HCT116 (cell line): ENCODE measurements at regions not wholly inside any gene's neighbourhood (a gene's known extent, or its start where the extent isn't known, plus 50 kb on each side); places are given as distances from the start of the nearest gene placed in this dataset.

ENCODE experiments used
- ATAC-seq: fragments of 200-7000 bp; cut with Tn5 transposase; 2 replicates; pipeline ENCODE4 v1.9.1; 2020; ENCODE audit warnings: mild to moderate bottlenecking, moderate library complexity
- BruUV-seq: library from RNA; stranded (reverse); fragments of 400-500 nt; replicated peaks from 2 replicates; lab custom pipeline; 2021; lab: Mats Ljungman, UMichigan
- CTCF ChIA-PET: fragments of 300-600 bp; sonication (Branson Sonifier 250); formaldehyde crosslinking; loops from one replicate; lab custom pipeline; 2021; ENCODE audit warnings: antibody characterized with exemption; lab: Charles Lee
- POLR2A ChIA-PET: fragments of 300-600, 350-600 bp; sonication (Branson Sonifier 250); formaldehyde crosslinking; loops from one replicate; lab custom pipeline; 2021; ENCODE audit warnings: antibody characterized with exemption; lab: Charles Lee
- RAD21 ChIA-PET, 2 experiments: fragments of 300-600 bp; sonication (Branson Sonifier 250); formaldehyde crosslinking; loops; one replicate each; lab custom pipeline; 2023; ENCODE audit warnings: low total read pairs in 2 of 2; ENCODE audit not compliant: uncharacterized antibody in 2 of 2, unreplicated experiment in 2 of 2, low non-redundant PET in 1 of 2; lab: Charles Lee
- DNase-seq: peaks from one replicate; pipeline ENCODE4 v3.0.0-alpha.2; 2010; ENCODE audit warnings: low read depth, low spot score
- H2AFZ ChIP-seq: fragments of 200-600 bp; shearing (Covaris generic), sonication (generic); 2 replicates; pipeline ENCODE4 v1.6.1; 2017; ENCODE audit warnings: low read depth, mixed run types, mixed read lengths, antibody characterized with exemption, low read length; ENCODE audit not compliant: poor library complexity, severe bottlenecking
- H3K27ac ChIP-seq: 2 replicates; pipeline ENCODE4 v1.5.1; 2012; ENCODE audit warnings: low read depth, low read length
- H3K27me3 ChIP-seq: fragments of 200-600 bp; sonication (generic); 2 replicates; pipeline ENCODE4 v1.6.1; 2016; ENCODE audit warnings: mixed run types, low read length, mixed read lengths; ENCODE audit not compliant: insufficient read depth
- H3K36me3 ChIP-seq, 2 experiments: fragments of 200-500 bp in 1 of 2; fragments of 200-600 bp in 1 of 2; sonication (Bioruptor generic) in 1 of 2; sonication (generic) in 1 of 2; 2 replicates each; pipeline versions ENCODE4 v1.5.1 to v1.6.1; 2014 to 2016; ENCODE audit warnings: low read length in 2 of 2, inconsistent platforms in 1 of 2, mixed read lengths in 1 of 2, mixed run types in 1 of 2; ENCODE audit not compliant: insufficient read depth in 2 of 2, control insufficient read depth in 1 of 2
- H3K4me1 ChIP-seq, 2 experiments: fragments of 200-600 bp in 1 of 2; sonication (generic) in 1 of 2; 2 replicates each; pipeline versions ENCODE4 v1.5.1 to v1.6.1; 2012 to 2017; ENCODE audit warnings: low read length in 2 of 2, inconsistent platforms in 1 of 2, mild to moderate bottlenecking in 1 of 2, mixed read lengths in 1 of 2, mixed run types in 1 of 2, moderate library complexity in 1 of 2; ENCODE audit not compliant: insufficient read depth in 2 of 2, control insufficient read depth in 1 of 2
- H3K4me2 ChIP-seq: fragments of 200-600 bp; sonication (generic); 2 replicates; pipeline ENCODE4 v1.6.1; 2017; ENCODE audit warnings: mixed run types, low read length, mixed read lengths
- H3K4me3 ChIP-seq, 2 experiments: fragments of 200-600 bp in 1 of 2; sonication (generic) in 1 of 2; replicated peaks in 1 of 2; 2 replicates each; pipeline ENCODE4 v1.5.1; 2011 to 2016; ENCODE audit warnings: low read length in 2 of 2, control low read depth in 1 of 2, low read depth in 1 of 2, mild to moderate bottlenecking in 1 of 2, mixed read lengths in 1 of 2, mixed run types in 1 of 2
- H3K79me2 ChIP-seq: fragments of 200-600 bp; sonication (generic); 2 replicates; pipeline ENCODE4 v1.6.1; 2017; ENCODE audit warnings: mild to moderate bottlenecking, mixed run types, low read length, moderate library complexity, mixed read lengths; ENCODE audit not compliant: insufficient read depth
- H3K9ac ChIP-seq: fragments of 200-600 bp; sonication (generic); 2 replicates; pipeline ENCODE4 v1.6.1; 2016; ENCODE audit warnings: low read length, mixed read lengths
- H3K9me2 ChIP-seq: fragments of 200-600 bp; sonication (generic), shearing (Covaris generic); 2 replicates; pipeline ENCODE4 v1.6.1; 2017; ENCODE audit warnings: mixed run types, mild to moderate bottlenecking, moderate library complexity; ENCODE audit not compliant: insufficient read depth
- H3K9me3 ChIP-seq, 2 experiments: fragments of 200-500 bp in 1 of 2; fragments of 200-600 bp in 1 of 2; sonication (Bioruptor generic) in 1 of 2; sonication (generic) in 1 of 2; 2 replicates each; pipeline ENCODE4 v1.6.1; 2014 to 2017; ENCODE audit warnings: low read length in 2 of 2, mixed read lengths in 2 of 2, inconsistent platforms in 1 of 2, low read depth in 1 of 2, mild to moderate bottlenecking in 1 of 2, mixed run types in 1 of 2, moderate library complexity in 1 of 2; ENCODE audit not compliant: control insufficient read depth in 1 of 2, insufficient read depth in 1 of 2
- H4K20me1 ChIP-seq: fragments of 200-600 bp; sonication (generic), shearing (Covaris generic); 2 replicates; pipeline ENCODE4 v1.6.1; 2017; ENCODE audit warnings: mixed run types, mild to moderate bottlenecking, moderate library complexity; ENCODE audit not compliant: insufficient read depth
- CEBPB ChIP-seq: IDR thresholded peaks from 2 replicates; pipeline ENCODE4 v1.6.1; 2012; ENCODE audit warnings: low read depth
- ELF1 ChIP-seq: IDR thresholded peaks from 2 replicates; pipeline ENCODE4 v1.6.1; 2012; ENCODE audit warnings: low read depth, borderline replicate concordance
- EZH2phosphoT487 ChIP-seq: fragments of 200-600 bp; IDR thresholded peaks from 2 replicates; pipeline ENCODE4 v1.6.1; 2018; ENCODE audit warnings: antibody characterized with exemption, borderline replicate concordance
- FOSL1 ChIP-seq: IDR thresholded peaks from 2 replicates; pipeline ENCODE4 v1.6.1; 2012; ENCODE audit warnings: low read depth
- JUND ChIP-seq: IDR thresholded peaks from 2 replicates; pipeline ENCODE4 v1.6.1; 2012
- POLR2A ChIP-seq: IDR thresholded peaks from 2 replicates; pipeline ENCODE4 v1.7.0; 2011; ENCODE audit warnings: borderline replicate concordance; ENCODE audit not compliant: insufficient read depth, insufficient read length; ENCODE audit errors: extremely low read depth
- POLR2AphosphoS5 ChIP-seq: IDR thresholded peaks from 2 replicates; pipeline ENCODE4 v1.6.1; 2011; ENCODE audit warnings: mild to moderate bottlenecking, low read depth, low read length, moderate library complexity
- SP1 ChIP-seq: IDR thresholded peaks from 2 replicates; pipeline ENCODE4 v1.6.1; 2012; ENCODE audit warnings: low read depth
- YY1 ChIP-seq: IDR thresholded peaks from 2 replicates; pipeline ENCODE4 v1.6.1; 2011; ENCODE audit warnings: low read length, low read depth, moderate library complexity, mild to moderate bottlenecking; ENCODE audit not compliant: insufficient replicate concordance; ENCODE audit errors: extremely low read depth
- ZFX ChIP-seq: fragments of 450-650 bp; IDR thresholded peaks from 2 replicates; pipeline ENCODE4 v1.6.1; 2017
- intact Hi-C: fragments of 100-400 bp; cut with micrococcal nuclease; formaldehyde crosslinking; loops from 2 replicates; pipeline ENCODE4 v1.10.0; 2022
- TF ChIP-seq, protein P1 (sequence below): IDR thresholded peaks from 2 replicates; pipeline ENCODE4 v1.6.1; 2012; ENCODE audit warnings: low read depth
- TF ChIP-seq, protein P2 (sequence below), 3 experiments: fragments of 200-600 bp in 1 of 3; sonication (generic) in 1 of 3; IDR thresholded peaks in 2 of 3; conservative IDR thresholded peaks in 1 of 3; 2 replicates each; pipeline ENCODE4 v1.5.1; 2012 to 2017; ENCODE audit warnings: low read depth in 2 of 3, low read length in 2 of 3, antibody characterized with exemption in 1 of 3, borderline replicate concordance in 1 of 3, control low read depth in 1 of 3, mild to moderate bottlenecking in 1 of 3, mixed read lengths in 1 of 3, mixed run types in 1 of 3, moderate library complexity in 1 of 3; ENCODE audit not compliant: insufficient read depth in 1 of 3

GRCh38 chr14:82490397-82490796 lies 956.7 kb upstream of the SEL1L start:
- RAD21 ChIA-PET = no interaction called here

More at GRCh38 chr14:82490397-82490796, 956.7 kb upstream of the SEL1L start:
- Histone ChIP-seq H3K4me2 (no peak overlapping the region), H2AFZ (no peak overlapping the region), H3K36me3 (no peaks in the 10 kb centered on the region), H4K20me1 (no peaks in the 10 kb centered on the region; the same call in 1 of the 2 replicates), H3K9me2 (no peaks in the 10 kb centered on the region), H3K4me1 (no peaks in the 10 kb centered on the region), H3K4me3 (no peak overlapping the region), H3K27ac (no peak overlapping the region), H3K79me2 (no peaks in the 10 kb centered on the region), H3K27me3 (no peaks in the 10 kb centered on the region), H3K9ac (no peak overlapping the region), H3K9me3 (peaks cover 25 to 27% of the 10 kb centered on the region in 2 experiments; a peak in 2 of 4 replicates)
- POLR2A ChIA-PET = no interaction called here
- intact Hi-C loops = no loop called here
- no TSS peak for BruUV-seq
- ATAC-seq (no peak), DNase-seq (no peak)
- CTCF ChIA-PET = no interaction called here
- no peak for TF ChIP-seq SP1
- TF ChIP-seq FOSL1 = no peak
- TF ChIP-seq JUND = no peak
- no peak for TF ChIP-seq CEBPB
- no peak for TF ChIP-seq EZH2phosphoT487
- TF ChIP-seq POLR2AphosphoS5 = no peak
- TF ChIP-seq YY1 = no peak
- TF ChIP-seq ZFX = no peak
- TF ChIP-seq, protein P1, sequence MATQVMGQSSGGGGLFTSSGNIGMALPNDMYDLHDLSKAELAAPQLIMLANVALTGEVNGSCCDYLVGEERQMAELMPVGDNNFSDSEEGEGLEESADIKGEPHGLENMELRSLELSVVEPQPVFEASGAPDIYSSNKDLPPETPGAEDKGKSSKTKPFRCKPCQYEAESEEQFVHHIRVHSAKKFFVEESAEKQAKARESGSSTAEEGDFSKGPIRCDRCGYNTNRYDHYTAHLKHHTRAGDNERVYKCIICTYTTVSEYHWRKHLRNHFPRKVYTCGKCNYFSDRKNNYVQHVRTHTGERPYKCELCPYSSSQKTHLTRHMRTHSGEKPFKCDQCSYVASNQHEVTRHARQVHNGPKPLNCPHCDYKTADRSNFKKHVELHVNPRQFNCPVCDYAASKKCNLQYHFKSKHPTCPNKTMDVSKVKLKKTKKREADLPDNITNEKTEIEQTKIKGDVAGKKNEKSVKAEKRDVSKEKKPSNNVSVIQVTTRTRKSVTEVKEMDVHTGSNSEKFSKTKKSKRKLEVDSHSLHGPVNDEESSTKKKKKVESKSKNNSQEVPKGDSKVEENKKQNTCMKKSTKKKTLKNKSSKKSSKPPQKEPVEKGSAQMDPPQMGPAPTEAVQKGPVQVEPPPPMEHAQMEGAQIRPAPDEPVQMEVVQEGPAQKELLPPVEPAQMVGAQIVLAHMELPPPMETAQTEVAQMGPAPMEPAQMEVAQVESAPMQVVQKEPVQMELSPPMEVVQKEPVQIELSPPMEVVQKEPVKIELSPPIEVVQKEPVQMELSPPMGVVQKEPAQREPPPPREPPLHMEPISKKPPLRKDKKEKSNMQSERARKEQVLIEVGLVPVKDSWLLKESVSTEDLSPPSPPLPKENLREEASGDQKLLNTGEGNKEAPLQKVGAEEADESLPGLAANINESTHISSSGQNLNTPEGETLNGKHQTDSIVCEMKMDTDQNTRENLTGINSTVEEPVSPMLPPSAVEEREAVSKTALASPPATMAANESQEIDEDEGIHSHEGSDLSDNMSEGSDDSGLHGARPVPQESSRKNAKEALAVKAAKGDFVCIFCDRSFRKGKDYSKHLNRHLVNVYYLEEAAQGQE = no peak
- TF ChIP-seq POLR2A = no peak
- TF ChIP-seq ELF1 = no peak
- TF ChIP-seq, protein P2, sequence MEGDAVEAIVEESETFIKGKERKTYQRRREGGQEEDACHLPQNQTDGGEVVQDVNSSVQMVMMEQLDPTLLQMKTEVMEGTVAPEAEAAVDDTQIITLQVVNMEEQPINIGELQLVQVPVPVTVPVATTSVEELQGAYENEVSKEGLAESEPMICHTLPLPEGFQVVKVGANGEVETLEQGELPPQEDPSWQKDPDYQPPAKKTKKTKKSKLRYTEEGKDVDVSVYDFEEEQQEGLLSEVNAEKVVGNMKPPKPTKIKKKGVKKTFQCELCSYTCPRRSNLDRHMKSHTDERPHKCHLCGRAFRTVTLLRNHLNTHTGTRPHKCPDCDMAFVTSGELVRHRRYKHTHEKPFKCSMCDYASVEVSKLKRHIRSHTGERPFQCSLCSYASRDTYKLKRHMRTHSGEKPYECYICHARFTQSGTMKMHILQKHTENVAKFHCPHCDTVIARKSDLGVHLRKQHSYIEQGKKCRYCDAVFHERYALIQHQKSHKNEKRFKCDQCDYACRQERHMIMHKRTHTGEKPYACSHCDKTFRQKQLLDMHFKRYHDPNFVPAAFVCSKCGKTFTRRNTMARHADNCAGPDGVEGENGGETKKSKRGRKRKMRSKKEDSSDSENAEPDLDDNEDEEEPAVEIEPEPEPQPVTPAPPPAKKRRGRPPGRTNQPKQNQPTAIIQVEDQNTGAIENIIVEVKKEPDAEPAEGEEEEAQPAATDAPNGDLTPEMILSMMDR (IDR thresholded peaks at IDR 0.05 in 2 of 3, conservative IDR thresholded peaks at IDR 0.05 in 1 of 3; ENCODE audit: borderline replicate concordance in 1 of 3, insufficient read depth in 1 of 3, low read depth in 2 of 3, low read length in 2 of 3) = no peak
